ENCODE measurements at regions not wholly inside any gene's neighbourhood (a gene's known extent, or its start where the extent isn't known, plus 50 kb on each side); places are given as distances from the start of the nearest gene placed in this dataset.
"Not testable (repeated sequence)": the region's sequence is repeated elsewhere in the genome, so short reads cannot be mapped to it uniquely, and the experiment has no call there.

DNA sequence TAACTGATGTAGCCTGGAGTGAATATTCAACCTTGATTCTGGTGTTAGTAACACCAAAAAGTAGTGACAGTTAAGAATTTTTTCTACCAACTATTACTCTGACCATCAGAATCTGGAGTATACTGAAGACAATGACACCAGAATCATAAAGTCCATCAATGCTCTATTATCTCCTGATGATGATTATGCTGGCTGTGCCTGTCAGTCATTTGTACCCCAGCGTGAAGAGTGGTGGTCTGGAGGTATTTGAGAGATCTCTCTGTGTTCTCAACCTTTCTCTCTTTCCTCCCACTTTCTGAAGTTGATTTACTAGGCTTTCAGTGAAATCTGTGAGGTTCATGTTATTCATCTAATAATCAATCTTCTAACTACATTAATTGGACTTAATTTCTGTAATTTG is 615.4 kb downstream of the SLC16A7 start:
- DNase-seq (ENCODE audit: low read depth in 1 of 2, low spot score in 1 of 2): no peak
- Histone ChIP-seq H3K4me1 (ENCODE audit: low read depth) (no peaks in the 10 kb centered on the region), H3K4me3 (no peak overlapping the region), H3K27me3 (no peaks in the 10 kb centered on the region), H3K9me3 (ENCODE audit: low read depth) (no peaks in the 10 kb centered on the region), H3K36me3 (no peaks in the 10 kb centered on the region), H3K27ac (no peak overlapping the region)
- TF ChIP-seq, protein P1, sequence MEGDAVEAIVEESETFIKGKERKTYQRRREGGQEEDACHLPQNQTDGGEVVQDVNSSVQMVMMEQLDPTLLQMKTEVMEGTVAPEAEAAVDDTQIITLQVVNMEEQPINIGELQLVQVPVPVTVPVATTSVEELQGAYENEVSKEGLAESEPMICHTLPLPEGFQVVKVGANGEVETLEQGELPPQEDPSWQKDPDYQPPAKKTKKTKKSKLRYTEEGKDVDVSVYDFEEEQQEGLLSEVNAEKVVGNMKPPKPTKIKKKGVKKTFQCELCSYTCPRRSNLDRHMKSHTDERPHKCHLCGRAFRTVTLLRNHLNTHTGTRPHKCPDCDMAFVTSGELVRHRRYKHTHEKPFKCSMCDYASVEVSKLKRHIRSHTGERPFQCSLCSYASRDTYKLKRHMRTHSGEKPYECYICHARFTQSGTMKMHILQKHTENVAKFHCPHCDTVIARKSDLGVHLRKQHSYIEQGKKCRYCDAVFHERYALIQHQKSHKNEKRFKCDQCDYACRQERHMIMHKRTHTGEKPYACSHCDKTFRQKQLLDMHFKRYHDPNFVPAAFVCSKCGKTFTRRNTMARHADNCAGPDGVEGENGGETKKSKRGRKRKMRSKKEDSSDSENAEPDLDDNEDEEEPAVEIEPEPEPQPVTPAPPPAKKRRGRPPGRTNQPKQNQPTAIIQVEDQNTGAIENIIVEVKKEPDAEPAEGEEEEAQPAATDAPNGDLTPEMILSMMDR (IDR thresholded peaks at IDR 0.05; ENCODE audit: low read depth, low read length): no peak

GRCh38 chr12:60212159-60213000 is 616.6 kb downstream of the SLC16A7 start:
- no peaks in the 10 kb centered on the region for H3K9me3 ChIP-seq (ENCODE audit: low read depth)
- no peaks in the 10 kb centered on the region for H3K4me1 ChIP-seq (ENCODE audit: low read depth)
- H3K27ac ChIP-seq: no peak overlapping the region
- no peaks in the 10 kb centered on the region for H3K36me3 ChIP-seq
- no peaks in the 10 kb centered on the region for H3K27me3 ChIP-seq
- TF ChIP-seq, protein P1 (IDR thresholded peaks at IDR 0.05; ENCODE audit: low read depth, low read length): no peak
- DNase-seq (ENCODE audit: low read depth in 1 of 2, low spot score in 1 of 2): no peak
- no peak overlapping the region for H3K4me3 ChIP-seq

- not testable (repeated sequence) for H3K27ac ChIP-seq; H3K27me3 ChIP-seq; H3K4me1 ChIP-seq (ENCODE audit: low read depth); H3K4me3 ChIP-seq; DNase-seq (ENCODE audit: low read depth in 1 of 2, low spot score in 1 of 2); H3K9me3 ChIP-seq (ENCODE audit: low read depth); H3K36me3 ChIP-seq
These were observed 617.4 kb downstream of the SLC16A7 start for GRCh38 chr12:60213272-60213671.

- Histone ChIP-seq H3K27ac (no peak overlapping the region), H3K9me3 (ENCODE audit: low read depth) (no peaks in the 10 kb centered on the region), H3K4me1 (ENCODE audit: low read depth) (no peaks in the 10 kb centered on the region), H3K4me3 (no peak overlapping the region), H3K27me3 (no peaks in the 10 kb centered on the region), H3K36me3 (no peaks in the 10 kb centered on the region)
- TF ChIP-seq, protein P1 (IDR thresholded peaks at IDR 0.05; ENCODE audit: low read depth, low read length): no peak
- DNase-seq (ENCODE audit: low read depth in 1 of 2, low spot score in 1 of 2): no peak
These were observed 620.4 kb downstream of the SLC16A7 start for GRCh38 chr12:60216226-60216625.

DNA sequence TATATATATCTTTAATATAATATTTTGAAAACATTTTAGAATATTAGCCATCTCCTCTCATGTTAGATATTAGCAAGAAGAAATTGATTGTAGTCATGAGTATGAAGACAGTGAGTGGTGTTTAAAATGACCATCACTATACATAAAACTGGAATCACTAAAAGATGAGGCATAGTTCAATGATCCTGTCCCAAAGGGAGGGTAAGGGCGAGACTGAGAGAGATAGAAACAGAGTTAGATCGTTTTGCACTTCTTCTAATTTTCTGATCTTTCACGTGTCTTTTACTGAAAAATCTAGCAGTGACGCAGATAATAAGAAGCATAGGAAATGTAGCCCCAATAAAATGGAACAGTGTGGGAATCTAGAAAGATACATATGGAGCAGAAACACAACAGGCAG is 627.4 kb downstream of the SLC16A7 start:
- DNase-seq (ENCODE audit: low read depth in 1 of 2, low spot score in 1 of 2): no peak
- H3K4me3 ChIP-seq: no peak overlapping the region

More for the DNA sequence above, 627.4 kb downstream of the SLC16A7 start:
- no peaks in the 10 kb centered on the region for H3K36me3 ChIP-seq
- H3K4me1 ChIP-seq (ENCODE audit: low read depth): no peaks in the 10 kb centered on the region
- TF ChIP-seq, protein P1 (IDR thresholded peaks at IDR 0.05; ENCODE audit: low read depth, low read length): no peak
- no peaks in the 10 kb centered on the region for H3K27me3 ChIP-seq
- H3K27ac ChIP-seq: no peak overlapping the region
- no peaks in the 10 kb centered on the region for H3K9me3 ChIP-seq (ENCODE audit: low read depth)
